ENCODE measurements at regions not wholly inside any gene's neighbourhood (a gene's known extent, or its start where the extent isn't known, plus 50 kb on each side); places are given as distances from the start of the nearest gene placed in this dataset.

DNA sequence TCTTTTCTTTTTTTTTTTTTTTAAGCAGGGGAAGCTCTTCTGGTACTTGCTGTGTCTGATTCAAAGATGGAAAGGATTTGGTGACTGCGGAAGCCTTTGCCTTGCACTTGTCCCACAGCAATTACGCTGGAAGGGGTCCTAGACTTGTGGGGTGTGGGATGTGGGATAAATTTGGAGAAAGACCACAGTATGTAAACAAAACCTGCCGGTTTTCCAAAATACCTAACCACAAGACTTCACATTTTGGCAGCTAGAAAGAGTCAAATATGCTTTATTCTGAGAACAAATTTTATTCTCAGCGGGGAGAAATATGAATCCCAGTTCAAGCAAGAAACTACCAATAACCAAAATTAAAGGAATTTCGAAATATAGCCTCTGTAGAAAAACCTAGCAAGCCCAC is 176.5 kb downstream of the SPRY2 start:
- DNase-seq (ENCODE audit: low spot score) (no peak), ATAC-seq (no peak)
- TF ChIP-seq, protein P1, sequence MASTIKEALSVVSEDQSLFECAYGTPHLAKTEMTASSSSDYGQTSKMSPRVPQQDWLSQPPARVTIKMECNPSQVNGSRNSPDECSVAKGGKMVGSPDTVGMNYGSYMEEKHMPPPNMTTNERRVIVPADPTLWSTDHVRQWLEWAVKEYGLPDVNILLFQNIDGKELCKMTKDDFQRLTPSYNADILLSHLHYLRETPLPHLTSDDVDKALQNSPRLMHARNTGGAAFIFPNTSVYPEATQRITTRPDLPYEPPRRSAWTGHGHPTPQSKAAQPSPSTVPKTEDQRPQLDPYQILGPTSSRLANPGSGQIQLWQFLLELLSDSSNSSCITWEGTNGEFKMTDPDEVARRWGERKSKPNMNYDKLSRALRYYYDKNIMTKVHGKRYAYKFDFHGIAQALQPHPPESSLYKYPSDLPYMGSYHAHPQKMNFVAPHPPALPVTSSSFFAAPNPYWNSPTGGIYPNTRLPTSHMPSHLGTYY (CRISPR knock-in tag; IDR thresholded peaks at IDR 0.05) = no peak
- TF ChIP-seq, protein P2, sequence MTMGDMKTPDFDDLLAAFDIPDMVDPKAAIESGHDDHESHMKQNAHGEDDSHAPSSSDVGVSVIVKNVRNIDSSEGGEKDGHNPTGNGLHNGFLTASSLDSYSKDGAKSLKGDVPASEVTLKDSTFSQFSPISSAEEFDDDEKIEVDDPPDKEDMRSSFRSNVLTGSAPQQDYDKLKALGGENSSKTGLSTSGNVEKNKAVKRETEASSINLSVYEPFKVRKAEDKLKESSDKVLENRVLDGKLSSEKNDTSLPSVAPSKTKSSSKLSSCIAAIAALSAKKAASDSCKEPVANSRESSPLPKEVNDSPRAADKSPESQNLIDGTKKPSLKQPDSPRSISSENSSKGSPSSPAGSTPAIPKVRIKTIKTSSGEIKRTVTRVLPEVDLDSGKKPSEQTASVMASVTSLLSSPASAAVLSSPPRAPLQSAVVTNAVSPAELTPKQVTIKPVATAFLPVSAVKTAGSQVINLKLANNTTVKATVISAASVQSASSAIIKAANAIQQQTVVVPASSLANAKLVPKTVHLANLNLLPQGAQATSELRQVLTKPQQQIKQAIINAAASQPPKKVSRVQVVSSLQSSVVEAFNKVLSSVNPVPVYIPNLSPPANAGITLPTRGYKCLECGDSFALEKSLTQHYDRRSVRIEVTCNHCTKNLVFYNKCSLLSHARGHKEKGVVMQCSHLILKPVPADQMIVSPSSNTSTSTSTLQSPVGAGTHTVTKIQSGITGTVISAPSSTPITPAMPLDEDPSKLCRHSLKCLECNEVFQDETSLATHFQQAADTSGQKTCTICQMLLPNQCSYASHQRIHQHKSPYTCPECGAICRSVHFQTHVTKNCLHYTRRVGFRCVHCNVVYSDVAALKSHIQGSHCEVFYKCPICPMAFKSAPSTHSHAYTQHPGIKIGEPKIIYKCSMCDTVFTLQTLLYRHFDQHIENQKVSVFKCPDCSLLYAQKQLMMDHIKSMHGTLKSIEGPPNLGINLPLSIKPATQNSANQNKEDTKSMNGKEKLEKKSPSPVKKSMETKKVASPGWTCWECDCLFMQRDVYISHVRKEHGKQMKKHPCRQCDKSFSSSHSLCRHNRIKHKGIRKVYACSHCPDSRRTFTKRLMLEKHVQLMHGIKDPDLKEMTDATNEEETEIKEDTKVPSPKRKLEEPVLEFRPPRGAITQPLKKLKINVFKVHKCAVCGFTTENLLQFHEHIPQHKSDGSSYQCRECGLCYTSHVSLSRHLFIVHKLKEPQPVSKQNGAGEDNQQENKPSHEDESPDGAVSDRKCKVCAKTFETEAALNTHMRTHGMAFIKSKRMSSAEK (CRISPR knock-in tag; IDR thresholded peaks at IDR 0.05; ENCODE audit: borderline replicate concordance) = no peak
- no peak for TF ChIP-seq NFYB (CRISPR knock-in tag; conservative IDR thresholded peaks at IDR 0.05; ENCODE audit: low read depth)
- TF ChIP-seq ZBTB21 (CRISPR knock-in tag; IDR thresholded peaks at IDR 0.05; ENCODE audit: borderline replicate concordance) = no peak
- TF ChIP-seq, protein P3, sequence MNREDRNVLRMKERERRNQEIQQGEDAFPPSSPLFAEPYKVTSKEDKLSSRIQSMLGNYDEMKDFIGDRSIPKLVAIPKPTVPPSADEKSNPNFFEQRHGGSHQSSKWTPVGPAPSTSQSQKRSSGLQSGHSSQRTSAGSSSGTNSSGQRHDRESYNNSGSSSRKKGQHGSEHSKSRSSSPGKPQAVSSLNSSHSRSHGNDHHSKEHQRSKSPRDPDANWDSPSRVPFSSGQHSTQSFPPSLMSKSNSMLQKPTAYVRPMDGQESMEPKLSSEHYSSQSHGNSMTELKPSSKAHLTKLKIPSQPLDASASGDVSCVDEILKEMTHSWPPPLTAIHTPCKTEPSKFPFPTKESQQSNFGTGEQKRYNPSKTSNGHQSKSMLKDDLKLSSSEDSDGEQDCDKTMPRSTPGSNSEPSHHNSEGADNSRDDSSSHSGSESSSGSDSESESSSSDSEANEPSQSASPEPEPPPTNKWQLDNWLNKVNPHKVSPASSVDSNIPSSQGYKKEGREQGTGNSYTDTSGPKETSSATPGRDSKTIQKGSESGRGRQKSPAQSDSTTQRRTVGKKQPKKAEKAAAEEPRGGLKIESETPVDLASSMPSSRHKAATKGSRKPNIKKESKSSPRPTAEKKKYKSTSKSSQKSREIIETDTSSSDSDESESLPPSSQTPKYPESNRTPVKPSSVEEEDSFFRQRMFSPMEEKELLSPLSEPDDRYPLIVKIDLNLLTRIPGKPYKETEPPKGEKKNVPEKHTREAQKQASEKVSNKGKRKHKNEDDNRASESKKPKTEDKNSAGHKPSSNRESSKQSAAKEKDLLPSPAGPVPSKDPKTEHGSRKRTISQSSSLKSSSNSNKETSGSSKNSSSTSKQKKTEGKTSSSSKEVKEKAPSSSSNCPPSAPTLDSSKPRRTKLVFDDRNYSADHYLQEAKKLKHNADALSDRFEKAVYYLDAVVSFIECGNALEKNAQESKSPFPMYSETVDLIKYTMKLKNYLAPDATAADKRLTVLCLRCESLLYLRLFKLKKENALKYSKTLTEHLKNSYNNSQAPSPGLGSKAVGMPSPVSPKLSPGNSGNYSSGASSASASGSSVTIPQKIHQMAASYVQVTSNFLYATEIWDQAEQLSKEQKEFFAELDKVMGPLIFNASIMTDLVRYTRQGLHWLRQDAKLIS (CRISPR knock-in tag; IDR thresholded peaks at IDR 0.05; ENCODE audit: borderline replicate concordance) = no peak
- TF ChIP-seq FOXK1 (CRISPR knock-in tag; IDR thresholded peaks at IDR 0.05) = no peak
- TF ChIP-seq TCF7 (CRISPR knock-in tag; IDR thresholded peaks at IDR 0.05; ENCODE audit: low read depth) = no peak
- no peak for TF ChIP-seq NR3C1 (CRISPR knock-in tag; conservative IDR thresholded peaks at IDR 0.05; ENCODE audit: low read depth)
- TF ChIP-seq CREM (CRISPR knock-in tag; IDR thresholded peaks at IDR 0.05) = no peak
- CTCF ChIA-PET = no interaction called here
- Mint-ChIP-seq H3K36me3 (no peaks in the 10 kb centered on the region), H3K27ac (no peak overlapping the region), H3K9me3 (no peaks in the 10 kb centered on the region), H3K4me1 (peaks cover 5% of the 10 kb centered on the region), H3K27me3 (ENCODE audit: low read depth) (no peaks in the 10 kb centered on the region; the same call in 1 of the 2 replicates), H3K4me3 (no peak overlapping the region)
- POLR2A ChIA-PET = no interaction called here

DNA sequence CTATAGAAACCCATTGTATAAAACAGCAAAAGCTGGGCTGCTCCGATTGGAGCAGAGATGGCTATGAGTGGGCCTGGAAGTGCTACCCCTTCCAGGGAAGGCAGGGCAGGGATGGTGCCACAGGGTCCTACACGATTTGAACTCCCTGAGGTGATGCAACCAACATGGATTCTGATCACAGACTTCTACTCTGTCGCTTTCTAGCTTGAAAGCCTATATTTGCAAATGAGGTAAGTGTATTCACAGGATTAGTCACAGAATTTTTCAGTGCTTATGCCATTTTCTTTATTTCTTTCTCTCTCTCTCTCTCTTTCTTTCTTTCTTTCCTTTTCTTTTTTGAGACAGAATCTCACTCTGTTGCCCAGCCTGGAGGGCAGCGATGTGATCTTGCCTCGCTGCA is 179.0 kb downstream of the SPRY2 start:
- DNase-seq (ENCODE audit: low spot score) = no peak
- Mint-ChIP-seq H3K9me3 (no peaks in the 10 kb centered on the region), H3K27ac (no peak overlapping the region), H3K4me3 (no peak overlapping the region), H3K36me3 (no peaks in the 10 kb centered on the region), H3K4me1 (peaks cover 5% of the 10 kb centered on the region), H3K27me3 (ENCODE audit: low read depth) (no peaks in the 10 kb centered on the region; the same call in 1 of the 2 replicates)
- CTCF ChIA-PET = no interaction called here
- no peak for ATAC-seq
- TF ChIP-seq ZNF121 (CRISPR knock-in tag; IDR thresholded peaks at IDR 0.05) (no peak), FOXK1 (CRISPR knock-in tag; IDR thresholded peaks at IDR 0.05) (no peak), NR2C2 (CRISPR knock-in tag; IDR thresholded peaks at IDR 0.05) (no peak), ZNF416 (CRISPR knock-in tag; IDR thresholded peaks at IDR 0.05) (no peak), PRRX2 (CRISPR knock-in tag; IDR thresholded peaks at IDR 0.05) (no peak), MXD4 (CRISPR knock-in tag; IDR thresholded peaks at IDR 0.05; ENCODE audit: borderline replicate concordance) (no peak)
- POLR2A ChIA-PET = no interaction called here

DNA sequence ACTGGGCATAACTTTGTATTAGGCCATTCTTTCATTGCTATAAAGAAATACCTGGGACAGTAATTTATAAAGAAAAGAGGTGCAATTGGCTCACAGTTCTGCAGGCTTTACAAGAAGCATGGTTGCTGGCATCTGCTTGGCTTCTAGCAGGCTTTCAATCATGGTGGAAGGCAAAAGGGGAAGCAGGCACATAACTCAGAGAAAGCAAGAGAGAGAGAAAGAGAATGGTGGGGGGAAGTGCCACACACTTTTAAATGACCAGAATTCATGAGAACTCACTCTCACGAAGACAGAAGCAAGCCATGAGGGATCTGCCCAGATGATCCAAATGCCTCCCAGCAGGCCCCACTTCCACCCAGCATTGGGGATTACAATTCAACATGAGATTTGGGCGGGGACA is 179.7 kb downstream of the SPRY2 start:
- H3K27me3 Mint-ChIP-seq (ENCODE audit: low read depth) = no peaks in the 10 kb centered on the region; the same call in 1 of the 2 replicates
- POLR2A ChIA-PET = no interaction called here
- DNase-seq (ENCODE audit: low spot score) (no peak), ATAC-seq (no peak)
- H3K36me3 Mint-ChIP-seq = 0 out of 2 replicates have a peak, but pooled peaks cover 3% of the 10 kb centered on the region
- H3K9me3 Mint-ChIP-seq = peaks cover 3% of the 10 kb centered on the region
- no peak overlapping the region for H3K4me3 Mint-ChIP-seq
- no peak overlapping the region for H3K27ac Mint-ChIP-seq
- CTCF ChIA-PET = no interaction called here
- peaks cover 1% of the 10 kb centered on the region for H3K4me1 Mint-ChIP-seq
- TF ChIP-seq ZNF671 (CRISPR knock-in tag; IDR thresholded peaks at IDR 0.05) (no peak), ZNF416 (CRISPR knock-in tag; IDR thresholded peaks at IDR 0.05) (no peak), USF2 (CRISPR knock-in tag; IDR thresholded peaks at IDR 0.05) (no peak)
- TF ChIP-seq, protein P4, sequence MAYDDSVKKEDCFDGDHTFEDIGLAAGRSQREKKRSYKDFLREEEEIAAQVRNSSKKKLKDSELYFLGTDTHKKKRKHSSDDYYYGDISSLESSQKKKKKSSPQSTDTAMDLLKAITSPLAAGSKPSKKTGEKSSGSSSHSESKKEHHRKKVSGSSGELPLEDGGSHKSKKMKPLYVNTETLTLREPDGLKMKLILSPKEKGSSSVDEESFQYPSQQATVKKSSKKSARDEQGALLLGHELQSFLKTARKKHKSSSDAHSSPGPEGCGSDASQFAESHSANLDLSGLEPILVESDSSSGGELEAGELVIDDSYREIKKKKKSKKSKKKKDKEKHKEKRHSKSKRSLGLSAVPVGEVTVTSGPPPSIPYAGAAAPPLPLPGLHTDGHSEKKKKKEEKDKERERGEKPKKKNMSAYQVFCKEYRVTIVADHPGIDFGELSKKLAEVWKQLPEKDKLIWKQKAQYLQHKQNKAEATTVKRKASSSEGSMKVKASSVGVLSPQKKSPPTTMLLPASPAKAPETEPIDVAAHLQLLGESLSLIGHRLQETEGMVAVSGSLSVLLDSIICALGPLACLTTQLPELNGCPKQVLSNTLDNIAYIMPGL (CRISPR knock-in tag; IDR thresholded peaks at IDR 0.05) = no peak
